ENCODE measurements at regions not wholly inside any gene's neighbourhood (a gene's known extent, or its start where the extent isn't known, plus 50 kb on each side); places are given as distances from the start of the nearest gene placed in this dataset.

DNA sequence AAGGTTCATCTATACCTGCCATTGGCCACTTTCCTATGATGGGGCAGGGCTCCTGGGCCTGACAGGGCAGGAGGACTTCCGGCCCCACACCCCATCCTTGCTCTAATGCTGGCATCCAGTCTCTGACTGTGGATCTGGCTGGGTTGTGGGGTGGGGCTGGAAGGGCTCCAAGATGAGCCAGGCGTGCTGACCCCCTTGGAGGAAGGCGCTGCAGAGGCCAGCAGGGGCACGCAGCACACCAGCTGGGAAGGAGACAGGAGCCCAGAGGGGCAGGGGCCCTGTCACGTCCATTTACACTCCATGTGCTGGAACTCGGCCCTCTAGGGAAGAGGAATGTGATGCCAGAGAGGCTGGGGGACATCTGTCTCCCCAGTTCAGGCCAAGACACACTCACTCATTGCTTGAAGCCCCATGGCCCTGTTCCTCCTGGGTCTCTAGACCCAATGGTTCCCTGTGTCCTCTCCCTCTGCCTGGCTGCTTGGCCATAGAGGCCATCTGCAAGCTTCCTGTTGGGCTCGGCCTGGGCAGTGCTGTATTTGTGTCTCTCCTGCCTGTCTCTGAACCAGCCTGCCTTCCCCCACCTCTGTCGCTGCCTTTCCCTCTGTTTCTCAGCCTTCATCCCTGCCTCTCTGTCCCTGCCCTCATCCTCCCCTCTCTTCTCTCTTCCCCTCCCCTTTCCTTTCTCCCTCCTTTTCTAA, 67.5 kb upstream of the NECTIN1 start:
- no peak for DNase-seq (ENCODE audit: extremely low spot score)
- Histone ChIP-seq H3K4me1 (ENCODE audit: insufficient read depth) (no peaks in the 10 kb centered on the region), H3K36me3 (ENCODE audit: insufficient read depth) (no peaks in the 10 kb centered on the region), H3K27ac (ENCODE audit: low read depth) (no peak overlapping the region), H3K4me3 (ENCODE audit: low read depth, low read length) (no peak overlapping the region)
- 86% methylated on average over 8 of the region's 8 CpGs for WGBS

DNA sequence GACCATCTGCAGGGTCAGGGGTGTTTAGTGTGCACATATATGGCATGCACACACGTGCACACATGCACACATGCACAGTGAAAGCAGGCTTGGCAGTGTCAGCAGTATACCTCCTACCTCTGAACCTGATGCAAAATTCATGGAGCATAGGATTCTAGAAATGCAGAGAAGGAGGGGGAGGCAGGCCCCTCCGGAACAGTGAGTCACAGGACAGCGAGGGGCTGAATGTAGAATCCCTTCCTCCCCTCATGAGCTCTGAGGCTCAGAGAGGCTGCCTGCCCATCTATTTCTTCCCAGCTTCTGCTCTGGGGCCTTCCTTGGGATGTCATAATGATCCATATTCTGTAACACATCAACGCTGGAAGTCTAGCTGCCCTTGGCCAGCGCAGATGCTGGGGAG, 66.7 kb upstream of the NECTIN1 start:
- no peak overlapping the region for H3K4me3 ChIP-seq (ENCODE audit: low read depth, low read length)
- H3K36me3 ChIP-seq (ENCODE audit: insufficient read depth), result no peaks in the 10 kb centered on the region
- no peak overlapping the region for H3K27ac ChIP-seq (ENCODE audit: low read depth)
- no peaks in the 10 kb centered on the region for H3K4me1 ChIP-seq (ENCODE audit: insufficient read depth)
- no peak for DNase-seq (ENCODE audit: extremely low spot score)
- WGBS, result 89% methylated on average over 5 of the region's 5 CpGs

DNA sequence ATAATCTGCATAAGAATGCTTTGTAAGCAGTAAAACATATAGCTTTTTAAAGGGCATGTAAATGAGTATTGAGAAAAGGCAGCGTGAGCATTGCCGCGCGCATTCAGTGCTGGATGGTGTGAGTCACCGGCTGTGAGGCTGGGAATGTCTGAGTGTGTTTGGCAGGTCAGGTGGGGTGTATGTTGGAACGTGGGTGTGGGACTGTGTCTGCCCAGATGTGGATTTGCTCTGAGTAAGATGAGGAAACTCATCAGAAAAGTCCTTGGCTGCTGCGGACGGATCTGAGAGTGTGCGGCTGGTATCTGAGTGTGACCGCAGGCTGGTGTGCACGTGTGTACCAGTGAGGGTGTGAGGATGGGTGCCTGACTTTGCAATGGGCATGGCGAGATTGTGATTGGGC, 66.2 kb upstream of the NECTIN1 start:
- DNase-seq (ENCODE audit: extremely low spot score), result no peak
- Histone ChIP-seq H3K4me3 (ENCODE audit: low read depth, low read length) (no peak overlapping the region), H3K36me3 (ENCODE audit: insufficient read depth) (no peaks in the 10 kb centered on the region), H3K4me1 (ENCODE audit: insufficient read depth) (no peaks in the 10 kb centered on the region), H3K27ac (ENCODE audit: low read depth) (no peak overlapping the region)
- 75% methylated on average over 12 of the region's 12 CpGs for WGBS

DNA sequence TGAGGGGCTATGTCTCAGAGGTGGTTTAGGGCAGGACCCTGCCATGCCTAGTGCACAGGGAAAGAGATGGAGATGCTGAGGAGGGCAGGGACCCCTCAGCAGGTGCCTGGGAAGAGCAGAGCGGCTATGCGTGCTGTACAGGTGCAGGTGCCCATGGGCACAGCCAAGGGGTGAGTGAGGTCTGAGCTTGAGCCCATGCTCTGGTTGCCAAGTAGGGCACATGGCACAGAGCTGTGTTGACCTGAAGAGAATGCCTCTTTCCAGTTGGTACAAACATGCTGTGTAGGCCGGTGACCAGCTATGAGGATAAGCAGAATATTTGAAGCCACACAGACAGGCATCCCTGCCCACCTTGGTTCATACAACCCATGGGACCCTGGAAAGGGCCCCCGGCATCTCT, 65.8 kb upstream of the NECTIN1 start:
- DNase-seq (ENCODE audit: extremely low spot score), result no peak
- 91% methylated on average over 4 of the region's 4 CpGs for WGBS

DNA sequence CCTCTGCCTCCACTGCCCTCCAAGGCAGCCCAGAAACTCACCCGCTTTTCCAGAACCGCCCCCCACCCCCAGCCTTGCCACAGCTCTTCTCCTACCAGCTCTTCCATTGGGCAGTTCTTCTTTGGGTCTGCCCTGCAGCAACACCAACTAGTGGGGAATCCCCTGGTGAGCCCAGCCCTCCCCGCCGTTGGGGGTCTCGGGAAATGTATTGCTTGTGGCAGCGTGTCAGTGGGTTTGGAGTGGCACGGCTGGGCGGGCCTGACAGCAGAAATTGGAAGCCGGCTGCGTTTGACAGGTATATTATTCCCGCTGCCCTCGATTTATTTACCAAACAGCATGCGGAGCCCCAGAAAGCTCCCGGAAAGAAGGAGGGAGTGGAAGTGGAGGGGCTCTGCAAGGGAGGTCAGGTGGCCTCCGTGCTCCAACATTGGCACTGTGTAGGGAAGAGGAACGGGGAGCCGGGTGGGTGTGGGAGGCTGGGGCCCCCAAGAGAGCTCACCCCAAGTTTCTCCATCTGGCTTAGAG, 65.2 kb upstream of the NECTIN1 start:
- no peak for DNase-seq (ENCODE audit: extremely low spot score)
- no peaks in the 10 kb centered on the region for H3K36me3 ChIP-seq (ENCODE audit: insufficient read depth)
- no peaks in the 10 kb centered on the region for H3K4me1 ChIP-seq (ENCODE audit: insufficient read depth)
- H3K27ac ChIP-seq (ENCODE audit: low read depth), result no peak overlapping the region
- H3K4me3 ChIP-seq (ENCODE audit: low read depth, low read length), result no peak overlapping the region
- WGBS, result 85% methylated on average over 17 of the region's 17 CpGs

More for the DNA sequence above, 65.8 kb upstream of the NECTIN1 start:
- H3K4me3 ChIP-seq (ENCODE audit: low read depth, low read length), result no peak overlapping the region
- H3K27ac ChIP-seq (ENCODE audit: low read depth), result no peak overlapping the region
- no peaks in the 10 kb centered on the region for H3K36me3 ChIP-seq (ENCODE audit: insufficient read depth)
- H3K4me1 ChIP-seq (ENCODE audit: insufficient read depth), result no peaks in the 10 kb centered on the region

DNA sequence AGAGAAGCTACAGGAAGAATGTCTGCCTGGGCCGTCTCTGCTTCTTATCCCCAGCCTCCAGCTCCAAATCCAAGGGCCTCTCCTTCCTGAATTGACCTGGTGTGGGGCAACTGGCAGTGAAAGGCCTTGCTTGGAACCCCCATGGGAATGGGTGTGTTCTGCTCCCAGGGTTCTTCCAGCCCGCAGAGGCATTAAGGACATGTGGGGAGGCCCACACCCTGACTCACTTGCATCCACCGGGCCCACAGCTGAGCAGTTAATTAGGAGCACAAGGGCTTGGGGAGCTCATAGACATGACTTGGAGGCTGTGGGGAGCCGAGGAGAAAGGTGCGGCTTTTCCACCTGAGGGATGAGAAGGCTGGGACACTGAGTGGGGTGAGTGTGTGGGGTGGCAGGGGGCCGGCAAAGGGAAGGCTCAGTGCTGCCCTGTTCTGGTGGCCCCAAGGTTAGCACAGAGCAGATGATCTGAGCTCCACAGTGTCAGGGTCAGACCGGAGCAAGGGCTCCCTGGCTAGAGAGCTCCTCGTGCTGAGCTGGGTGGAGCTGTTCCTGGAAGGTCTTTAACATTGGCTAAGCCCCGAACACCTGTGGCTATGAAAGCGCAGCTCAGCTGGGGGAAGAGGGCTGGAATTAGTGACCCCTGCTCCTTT, 64.5 kb upstream of the NECTIN1 start:
- Histone ChIP-seq H3K27ac (ENCODE audit: low read depth) (no peak overlapping the region), H3K4me1 (ENCODE audit: insufficient read depth) (no peaks in the 10 kb centered on the region), H3K36me3 (ENCODE audit: insufficient read depth) (no peaks in the 10 kb centered on the region), H3K4me3 (ENCODE audit: low read depth, low read length) (no peak overlapping the region)
- WGBS, result 81% methylated on average over 10 of the region's 10 CpGs
- no peak for DNase-seq (ENCODE audit: extremely low spot score)

DNA sequence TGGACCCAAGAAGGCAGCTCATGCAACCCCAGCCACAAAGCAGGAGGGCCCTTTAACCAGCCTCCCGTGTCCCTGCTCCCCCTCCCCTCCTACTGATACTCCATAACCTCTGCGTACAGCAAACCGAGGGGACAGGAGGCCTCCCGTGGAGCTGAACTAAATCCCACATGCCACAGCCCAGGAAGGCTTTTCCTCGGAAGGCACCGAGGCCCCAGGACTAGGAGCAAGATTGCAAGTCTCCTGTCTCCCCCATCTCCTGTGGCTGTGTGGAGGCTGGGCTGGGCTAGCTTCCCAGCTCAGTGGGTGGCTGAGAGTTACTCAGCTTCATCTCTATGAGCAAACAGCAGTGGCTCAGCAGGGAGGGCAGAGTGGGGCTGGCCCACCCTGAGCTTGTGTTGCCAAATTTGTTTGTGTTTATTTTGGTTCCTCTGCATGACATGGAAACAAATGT, 62.7 kb upstream of the NECTIN1 start:
- Histone ChIP-seq H3K4me3 (ENCODE audit: low read depth, low read length) (no peak overlapping the region), H3K4me1 (ENCODE audit: insufficient read depth) (no peaks in the 10 kb centered on the region), H3K27ac (ENCODE audit: low read depth) (no peak overlapping the region), H3K36me3 (ENCODE audit: insufficient read depth) (no peaks in the 10 kb centered on the region)
- DNase-seq (ENCODE audit: extremely low spot score), result no peak
- 36% methylated on average over 6 of the region's 6 CpGs for WGBS

DNA sequence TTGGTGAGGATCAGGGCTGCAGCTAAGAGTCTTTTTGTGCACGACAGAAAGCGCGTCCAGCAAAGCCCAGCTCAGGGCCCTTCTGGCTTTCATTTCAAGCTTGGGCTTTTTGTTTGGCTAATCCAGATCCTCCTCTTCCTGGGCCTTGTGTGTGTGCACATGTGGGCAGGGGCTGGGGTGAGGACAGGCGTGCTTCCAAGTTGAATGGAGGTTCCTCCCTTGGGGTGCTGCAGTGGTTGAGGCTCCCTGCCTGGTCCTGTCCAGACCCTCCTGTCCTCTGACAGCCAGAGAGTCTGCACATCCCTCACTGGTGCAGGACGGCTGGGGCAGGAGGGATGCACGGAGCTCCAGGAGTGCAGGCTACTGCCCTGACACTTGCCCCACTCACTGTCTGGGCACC, 62.0 kb upstream of the NECTIN1 start:
- Histone ChIP-seq H3K4me1 (ENCODE audit: insufficient read depth) (no peaks in the 10 kb centered on the region), H3K4me3 (ENCODE audit: low read depth, low read length) (no peak overlapping the region), H3K27ac (ENCODE audit: low read depth) (no peak overlapping the region), H3K36me3 (ENCODE audit: insufficient read depth) (no peaks in the 10 kb centered on the region)
- 59% methylated on average over 6 of the region's 6 CpGs for WGBS
- DNase-seq (ENCODE audit: extremely low spot score), result no peak

DNA sequence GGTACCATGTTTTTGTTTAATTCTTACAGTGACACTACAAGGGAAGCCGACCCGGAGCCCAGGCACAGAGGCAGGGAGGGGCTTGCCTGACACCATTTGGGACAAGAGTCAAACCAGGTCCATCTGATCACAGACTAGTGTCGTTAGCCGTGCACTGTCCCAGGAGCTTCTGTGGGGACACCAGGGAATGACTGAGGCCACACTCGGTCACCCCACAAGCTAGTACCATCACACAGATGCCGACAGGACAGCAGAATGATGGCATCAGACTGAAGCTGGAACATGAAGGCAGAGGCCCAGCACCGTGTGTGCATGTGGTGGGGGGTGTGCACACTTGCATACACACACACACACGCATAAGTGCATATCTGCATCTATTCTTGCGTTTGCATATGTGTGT, 61.5 kb upstream of the NECTIN1 start:
- no peaks in the 10 kb centered on the region for H3K36me3 ChIP-seq (ENCODE audit: insufficient read depth)
- 77% methylated on average over 9 of the region's 9 CpGs for WGBS
- H3K4me1 ChIP-seq (ENCODE audit: insufficient read depth), result no peaks in the 10 kb centered on the region
- DNase-seq (ENCODE audit: extremely low spot score), result no peak
- H3K27ac ChIP-seq (ENCODE audit: low read depth), result no peak overlapping the region
- no peak overlapping the region for H3K4me3 ChIP-seq (ENCODE audit: low read depth, low read length)

DNA sequence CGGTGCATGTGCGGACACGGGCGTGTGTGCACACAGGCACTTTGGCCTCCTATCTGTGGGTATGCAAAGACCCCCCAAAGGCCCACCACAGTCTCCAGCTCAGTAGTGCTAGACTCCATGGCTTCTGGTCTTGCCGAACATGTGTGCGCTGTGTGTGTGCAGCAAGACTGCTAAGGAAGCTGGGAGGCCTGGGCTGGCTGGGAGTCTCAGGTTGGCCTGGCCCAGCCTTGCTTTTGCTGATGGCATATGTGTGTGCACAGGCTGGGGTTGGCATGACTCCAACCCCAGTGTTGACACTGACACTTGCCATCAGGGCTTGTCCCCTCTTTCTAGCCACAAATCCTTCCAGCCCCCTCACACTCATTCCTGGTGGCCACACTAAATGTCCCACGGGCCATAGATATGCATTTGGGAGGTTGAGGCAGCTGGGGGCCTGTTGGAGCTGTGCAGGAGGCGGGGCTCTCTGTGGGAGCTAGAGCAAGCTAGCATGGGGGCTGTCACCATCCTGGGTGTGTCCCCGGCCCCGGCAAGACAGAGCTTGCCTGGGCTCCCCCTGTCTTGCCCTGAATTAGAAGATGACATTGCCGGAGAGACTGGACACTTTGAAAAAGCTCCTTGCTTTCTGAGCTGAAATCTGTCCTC, 60.9 kb upstream of the NECTIN1 start:
- no peak overlapping the region for H3K27ac ChIP-seq (ENCODE audit: low read depth)
- 84% methylated on average over 11 of the region's 11 CpGs for WGBS
- H3K4me3 ChIP-seq (ENCODE audit: low read depth, low read length), result no peak overlapping the region
- H3K36me3 ChIP-seq (ENCODE audit: insufficient read depth), result no peaks in the 10 kb centered on the region
- no peak for DNase-seq (ENCODE audit: extremely low spot score)
- H3K4me1 ChIP-seq (ENCODE audit: insufficient read depth), result no peaks in the 10 kb centered on the region

DNA sequence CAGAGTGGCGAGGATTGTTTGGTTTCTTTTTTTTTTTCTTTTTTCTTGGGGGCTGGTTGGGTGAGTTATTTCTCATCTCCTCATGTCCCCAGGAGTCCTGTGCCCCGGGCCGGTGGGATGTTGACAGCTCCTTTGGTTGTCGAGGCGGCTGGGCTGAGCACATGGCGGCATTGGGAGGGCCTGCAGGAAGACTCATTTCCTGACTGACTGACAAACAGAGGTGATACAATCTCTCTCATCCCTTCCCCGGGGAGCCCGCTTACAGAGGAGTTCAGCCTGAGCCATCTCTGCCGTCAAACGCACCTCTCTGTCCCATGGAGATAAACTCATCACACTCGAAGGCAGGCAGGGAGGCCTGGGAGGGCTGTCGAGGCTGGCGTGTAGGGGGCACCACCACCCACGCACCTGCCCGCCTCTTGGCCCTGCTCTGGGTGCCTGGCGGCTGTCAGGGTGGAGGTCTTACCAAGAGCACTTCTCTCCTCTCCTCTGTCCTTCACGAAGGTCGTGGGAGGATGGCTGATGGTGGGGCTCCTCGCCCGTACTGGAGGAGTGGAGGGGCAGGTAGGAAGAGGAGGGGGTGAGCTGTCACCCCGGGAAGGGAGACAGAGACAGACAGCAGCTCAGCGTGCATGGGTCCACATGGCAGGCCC, 60.0 kb upstream of the NECTIN1 start:
- 75% methylated on average over 22 of the region's 22 CpGs for WGBS
- Histone ChIP-seq H3K27ac (ENCODE audit: low read depth) (no peak overlapping the region), H3K4me3 (ENCODE audit: low read depth, low read length) (no peak overlapping the region), H3K36me3 (ENCODE audit: insufficient read depth) (no peaks in the 10 kb centered on the region), H3K4me1 (ENCODE audit: insufficient read depth) (no peaks in the 10 kb centered on the region)
- no peak for DNase-seq (ENCODE audit: extremely low spot score)

DNA sequence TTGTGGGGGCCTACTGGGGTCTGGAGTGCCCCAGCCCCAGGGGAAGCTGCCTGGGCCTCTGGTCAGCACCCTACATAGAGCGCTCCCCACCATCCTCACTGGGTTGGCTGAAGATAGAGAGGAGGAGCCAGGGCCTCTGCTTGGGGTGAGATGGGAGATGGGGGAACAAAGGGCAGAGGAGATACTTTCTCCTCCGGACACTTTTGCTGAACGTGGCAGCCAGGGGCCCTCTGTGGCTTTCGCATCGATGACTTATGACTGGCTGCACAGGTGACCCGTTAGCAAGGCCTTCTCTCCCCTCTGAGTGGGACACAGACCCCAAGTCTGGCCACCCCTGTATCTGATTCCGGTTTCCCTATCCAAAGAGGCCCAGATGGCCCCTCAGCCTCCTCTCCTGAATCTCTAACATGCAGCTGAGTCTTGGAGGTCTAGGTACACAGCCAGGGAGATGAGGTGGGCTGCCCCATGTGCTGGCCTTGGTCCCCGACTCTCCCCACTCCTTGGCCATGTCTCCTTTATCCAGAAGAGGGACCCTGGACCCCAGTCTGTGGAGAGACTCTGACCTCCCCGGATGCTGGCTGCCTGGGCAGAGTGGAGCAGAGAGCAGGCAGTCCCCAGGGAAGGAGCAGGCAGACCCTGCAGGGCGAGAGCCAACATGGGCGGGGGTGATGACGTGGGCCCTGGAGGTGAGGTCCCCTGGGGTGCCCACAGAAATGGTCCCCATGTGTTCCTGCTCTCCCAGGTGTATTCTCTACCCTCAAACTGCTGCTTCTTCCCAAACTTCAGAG, 59.3 kb upstream of the NECTIN1 start:
- no peak overlapping the region for H3K4me3 ChIP-seq (ENCODE audit: low read depth, low read length)
- no peak for DNase-seq (ENCODE audit: extremely low spot score)
- H3K36me3 ChIP-seq (ENCODE audit: insufficient read depth), result no peaks in the 10 kb centered on the region
- H3K27ac ChIP-seq (ENCODE audit: low read depth), result no peak overlapping the region
- no peaks in the 10 kb centered on the region for H3K4me1 ChIP-seq (ENCODE audit: insufficient read depth)
- WGBS, result 81% methylated on average over 12 of the region's 12 CpGs

DNA sequence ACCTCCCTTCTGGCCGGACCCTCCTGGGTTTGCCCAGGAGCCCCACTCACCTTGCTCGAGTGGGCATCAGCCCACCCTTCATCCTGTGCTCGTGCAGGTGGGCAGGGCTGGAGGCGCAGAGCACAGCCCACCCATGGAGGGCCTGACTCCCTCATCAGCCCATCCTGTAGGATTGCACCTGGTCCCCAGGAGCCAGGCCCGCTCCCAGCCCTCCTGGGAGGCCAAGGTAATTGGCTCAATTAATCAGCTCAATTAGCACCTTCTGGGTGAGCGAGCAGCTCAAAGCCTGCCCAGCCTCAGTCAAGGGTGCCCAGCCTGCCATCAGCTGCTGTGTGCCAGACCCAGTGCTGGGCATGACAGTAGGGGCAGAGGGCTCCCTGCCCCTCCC, 58.1 kb upstream of the NECTIN1 start:
- H3K27ac ChIP-seq (ENCODE audit: low read depth), result no peak overlapping the region
- no peak for DNase-seq (ENCODE audit: extremely low spot score)
- no peaks in the 10 kb centered on the region for H3K4me1 ChIP-seq (ENCODE audit: insufficient read depth)
- no peak overlapping the region for H3K4me3 ChIP-seq (ENCODE audit: low read depth, low read length)
- WGBS, result 72% methylated on average over 6 of the region's 6 CpGs
- no peaks in the 10 kb centered on the region for H3K36me3 ChIP-seq (ENCODE audit: insufficient read depth)
